Natural killer cell treated with Interleukin-12 subunit alpha and Interleukin-12 subunit beta and Interleukin-15 and Interleukin-18, amount 100 ng/mL, for 72 hours (primary cell): ENCODE measurements at regions not wholly inside any gene's neighbourhood (a gene's known extent, or its start where the extent isn't known, plus 50 kb on each side); places are given as distances from the start of the nearest gene placed in this dataset.

Experiments used
- ATAC-seq, 2 donors: fragments of 150-1000 bp; cut with Tn5 transposase in 1 of 2; sonication (Bioruptor Pico), chemical (Tn5 transposase) in 1 of 2; 2 replicates each; pipeline ENCODE4 v1.10.0; 2021
- DNase-seq: peaks from one replicate; pipeline ENCODE4 v3.0.0; 2022; ENCODE audit warnings: low spot score
- H3K27ac Mint-ChIP-seq, 2 donors: 1 replicate in 1 of 2; 2 replicates in 1 of 2; pipeline ENCODE4 v1.8.0; 2022; ENCODE audit warnings: mixed read lengths in 2 of 2, mild to moderate bottlenecking in 1 of 2, moderate library complexity in 1 of 2
- H3K27me3 Mint-ChIP-seq, 2 donors: 1 replicate in 1 of 2; 2 replicates in 1 of 2; pipeline ENCODE4 v1.8.0; 2022; ENCODE audit warnings: mixed read lengths in 2 of 2
- H3K36me3 Mint-ChIP-seq: one replicate; pipeline ENCODE4 v1.8.0; 2022; ENCODE audit warnings: mixed read lengths
- H3K4me1 Mint-ChIP-seq, 2 donors: 1 replicate in 1 of 2; 2 replicates in 1 of 2; pipeline ENCODE4 v1.8.0; 2022; ENCODE audit warnings: low read depth in 2 of 2, mixed read lengths in 2 of 2, mild to moderate bottlenecking in 1 of 2
- H3K4me3 Mint-ChIP-seq: one replicate; pipeline ENCODE4 v1.8.0; 2022; ENCODE audit warnings: mixed read lengths
- H3K9me3 Mint-ChIP-seq: 2 replicates; pipeline ENCODE4 v1.8.0; 2022; ENCODE audit warnings: mixed read lengths

DNA sequence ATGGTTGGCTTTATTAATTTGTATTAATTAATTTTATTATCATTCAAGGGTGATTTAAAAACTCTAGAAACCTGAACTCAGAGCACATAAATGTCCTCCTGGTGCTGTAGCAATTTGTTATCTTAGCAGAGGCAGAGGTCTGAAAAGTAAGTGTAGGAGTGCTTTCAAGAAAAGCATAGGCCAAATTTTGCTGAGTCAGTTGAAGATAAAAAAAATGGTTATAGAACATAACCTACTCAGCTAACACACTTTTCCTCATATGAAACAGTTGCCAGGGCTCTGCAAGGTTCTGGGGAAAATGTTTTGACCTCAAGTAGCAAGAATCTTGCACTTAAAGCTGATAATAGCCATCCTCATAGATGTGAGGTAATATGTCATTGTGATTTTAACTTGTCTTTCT, 53.5 kb upstream of the CHODL start:
- H3K4me1 Mint-ChIP-seq: no peaks in the 10 kb centered on the region
- peaks cover 8 to 20% of the 10 kb centered on the region in 2 donors for H3K27me3 Mint-ChIP-seq
- H3K27ac Mint-ChIP-seq: no peak overlapping the region
- DNase-seq: no peak
- no peaks in the 10 kb centered on the region for H3K36me3 Mint-ChIP-seq
- no peak overlapping the region for H3K4me3 Mint-ChIP-seq
- ATAC-seq: no peak
- H3K9me3 Mint-ChIP-seq: no peaks in the 10 kb centered on the region

DNA sequence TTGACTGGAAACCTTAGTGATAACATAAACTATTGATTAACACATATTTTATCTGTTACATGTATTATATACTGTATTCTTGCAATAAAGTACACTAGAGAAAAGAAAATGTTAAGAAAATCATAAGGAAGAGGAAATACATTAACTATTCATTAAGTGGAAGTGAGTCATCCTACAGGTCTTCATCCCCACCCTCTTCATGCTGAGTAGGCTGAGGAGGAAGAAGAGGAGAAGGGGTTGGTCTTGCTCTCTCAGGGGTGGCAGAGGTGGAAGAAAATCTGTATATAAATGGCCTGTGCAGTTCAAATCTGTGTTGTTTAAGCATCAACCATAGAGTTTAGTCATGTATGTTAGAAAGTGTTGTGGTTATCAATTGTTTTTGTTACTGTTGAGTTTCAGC, 66.1 kb upstream of the CHODL start:
- DNase-seq (no peak), ATAC-seq (no peak)
- no peak overlapping the region for H3K27ac Mint-ChIP-seq
- peaks cover 0 to 6% of the 10 kb centered on the region in 2 donors for H3K27me3 Mint-ChIP-seq
- no peaks in the 10 kb centered on the region for H3K36me3 Mint-ChIP-seq
- H3K9me3 Mint-ChIP-seq: peaks cover 3% of the 10 kb centered on the region
- H3K4me1 Mint-ChIP-seq: peaks cover 0 to 4% of the 10 kb centered on the region in 2 donors
- H3K4me3 Mint-ChIP-seq: no peak overlapping the region

DNA sequence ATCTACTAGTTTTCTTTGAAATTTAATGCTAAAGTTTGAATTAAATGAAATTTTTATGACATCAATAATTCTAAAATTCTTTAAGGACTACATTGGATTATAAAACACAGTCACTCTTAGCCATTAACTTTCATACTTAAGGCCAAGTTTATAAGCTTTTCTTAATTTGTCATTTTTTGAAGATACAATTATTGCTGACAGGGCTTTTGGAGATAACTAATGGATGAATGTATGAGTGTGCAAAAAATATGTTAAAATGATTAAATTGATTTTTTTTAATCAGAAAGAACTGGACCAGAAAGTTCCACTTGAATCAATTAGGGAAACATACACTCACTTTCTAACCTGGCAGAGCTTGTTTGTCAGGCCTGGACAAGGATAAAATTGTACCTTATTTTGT, 70.3 kb upstream of the CHODL start:
- H3K4me3 Mint-ChIP-seq: no peak overlapping the region
- no peak overlapping the region for H3K27ac Mint-ChIP-seq
- peaks cover 3% of the 10 kb centered on the region for H3K9me3 Mint-ChIP-seq
- ATAC-seq (no peak), DNase-seq (no peak)
- peaks cover 0 to 16% of the 10 kb centered on the region in 2 donors for H3K27me3 Mint-ChIP-seq
- H3K4me1 Mint-ChIP-seq: peaks cover 0 to 4% of the 10 kb centered on the region in 2 donors
- H3K36me3 Mint-ChIP-seq: peaks cover 10% of the 10 kb centered on the region

DNA sequence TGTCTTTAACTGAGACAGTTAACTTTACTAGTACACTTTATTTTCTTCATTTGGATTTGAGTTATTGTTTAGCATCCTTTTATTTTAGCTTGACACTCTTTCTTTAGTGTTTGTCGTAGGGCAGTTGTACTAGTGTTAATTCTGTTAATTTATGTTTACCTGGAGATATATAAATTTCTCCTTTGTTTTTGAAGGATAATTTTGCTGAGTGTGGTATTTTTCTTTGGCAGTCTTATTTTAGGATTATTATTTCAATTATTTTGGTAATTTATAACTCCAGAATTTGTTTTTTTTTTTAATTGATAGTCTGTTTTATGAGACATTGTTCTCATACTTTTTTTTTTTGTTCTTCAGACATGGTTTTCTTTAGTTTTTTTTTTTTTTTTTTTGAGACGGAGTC, 73.8 kb upstream of the CHODL start:
- DNase-seq (no peak), ATAC-seq (no peak)
- no peak overlapping the region for H3K4me3 Mint-ChIP-seq
- H3K4me1 Mint-ChIP-seq: peaks cover 0 to 4% of the 10 kb centered on the region in 2 donors
- peaks cover 0 to 9% of the 10 kb centered on the region in 2 donors for H3K27me3 Mint-ChIP-seq
- H3K9me3 Mint-ChIP-seq: no peaks in the 10 kb centered on the region
- peaks cover 10% of the 10 kb centered on the region for H3K36me3 Mint-ChIP-seq
- H3K27ac Mint-ChIP-seq: no peak overlapping the region

DNA sequence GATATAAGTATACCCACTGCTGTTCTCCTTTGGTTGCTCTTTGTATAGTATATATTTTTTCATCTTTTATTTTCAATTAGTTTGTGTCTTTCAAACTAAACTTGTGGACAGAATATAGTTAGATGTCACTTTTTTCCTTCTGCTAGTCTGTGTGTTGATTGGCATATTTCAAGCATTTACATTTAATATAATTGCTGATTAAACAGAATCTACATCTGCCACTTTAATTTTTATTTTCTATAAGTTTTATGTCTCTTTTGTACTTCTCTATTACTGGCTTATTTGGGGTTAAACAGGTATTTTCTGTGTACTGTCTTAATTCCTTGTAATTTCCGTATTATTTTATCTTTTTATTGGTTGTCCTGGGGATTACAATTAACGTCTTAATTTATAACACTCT, 74.4 kb upstream of the CHODL start:
- H3K4me1 Mint-ChIP-seq: peaks cover 0 to 4% of the 10 kb centered on the region in 2 donors
- no peaks in the 10 kb centered on the region for H3K9me3 Mint-ChIP-seq
- peaks cover 10% of the 10 kb centered on the region for H3K36me3 Mint-ChIP-seq
- no peak overlapping the region for H3K4me3 Mint-ChIP-seq
- H3K27me3 Mint-ChIP-seq: peaks cover 0 to 9% of the 10 kb centered on the region in 2 donors
- ATAC-seq: no peak
- DNase-seq: no peak
- no peak overlapping the region for H3K27ac Mint-ChIP-seq

DNA sequence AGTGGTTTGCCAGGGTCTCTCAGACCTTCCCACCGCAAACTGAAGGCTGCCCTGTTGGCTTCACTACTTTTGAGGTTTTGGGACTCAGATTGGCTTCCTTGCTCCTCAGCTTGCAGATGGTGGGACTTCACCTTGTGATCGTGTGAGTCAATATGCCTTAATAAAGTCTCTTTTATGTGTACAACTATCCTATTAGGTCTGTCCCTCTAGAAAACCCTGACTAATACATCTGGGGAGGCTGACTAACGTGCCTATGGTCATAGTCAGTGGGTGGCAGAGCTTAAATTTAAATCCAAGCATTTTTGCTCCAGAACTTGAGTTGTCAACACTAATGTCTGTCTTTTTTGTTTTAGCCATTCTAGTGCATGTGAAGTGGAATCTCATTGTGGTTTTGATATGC, 76.5 kb upstream of the CHODL start:
- Mint-ChIP-seq H3K27ac (no peak overlapping the region), H3K27me3 (peaks cover 0 to 8% of the 10 kb centered on the region in 2 donors), H3K4me3 (no peak overlapping the region), H3K9me3 (no peaks in the 10 kb centered on the region), H3K36me3 (peaks cover 10% of the 10 kb centered on the region), H3K4me1 (peaks cover 4 to 8% of the 10 kb centered on the region in 2 donors)
- ATAC-seq: no peak
- DNase-seq: no peak

DNA sequence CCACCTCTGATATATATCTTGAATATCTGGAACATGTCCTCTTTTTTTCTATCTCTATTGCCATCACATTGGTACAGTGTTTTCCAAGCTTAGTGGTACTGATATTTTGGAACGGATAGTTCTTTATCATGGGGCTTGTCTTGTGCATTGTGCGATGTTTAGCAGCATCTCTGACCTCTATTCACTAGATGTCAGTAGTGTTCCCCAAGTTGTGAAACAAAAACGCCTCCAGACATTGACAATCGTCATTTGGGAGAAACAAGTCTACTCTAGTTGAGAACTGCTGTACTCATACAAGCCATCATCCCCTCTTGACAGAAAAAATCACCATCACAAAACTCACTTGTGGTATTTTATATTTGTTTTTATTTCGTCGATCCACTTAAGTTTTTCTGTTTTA, 79.7 kb upstream of the CHODL start:
- Mint-ChIP-seq H3K9me3 (no peaks in the 10 kb centered on the region), H3K36me3 (peaks cover 8% of the 10 kb centered on the region), H3K27me3 (peaks cover 5 to 8% of the 10 kb centered on the region in 2 donors), H3K4me3 (peak overlapping the region; percentile 10), H3K4me1 (peaks cover 4 to 20% of the 10 kb centered on the region in 2 donors), H3K27ac (no peak overlapping the region)
- no peak for ATAC-seq
- DNase-seq: no peak

DNA sequence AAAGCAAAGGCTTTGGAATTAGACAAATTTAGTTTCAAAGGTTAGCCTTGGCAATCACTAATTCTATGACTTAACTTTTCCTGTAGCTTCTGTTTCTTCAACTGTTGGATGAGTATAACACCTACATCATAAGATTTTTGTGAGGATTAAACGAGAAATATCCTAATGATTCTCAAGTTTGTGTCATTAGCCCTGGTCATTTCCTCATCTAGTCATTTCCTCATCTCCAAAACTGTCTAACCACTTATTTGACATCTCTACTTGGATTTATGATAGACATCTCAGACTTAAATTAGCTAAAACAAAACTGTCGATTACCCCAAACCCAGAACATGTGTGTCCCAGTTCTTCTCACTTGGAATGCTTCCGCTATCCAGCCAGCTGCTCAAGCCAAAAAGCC, 80.2 kb upstream of the CHODL start:
- H3K27ac Mint-ChIP-seq: no peak overlapping the region
- no peak overlapping the region for H3K4me3 Mint-ChIP-seq
- DNase-seq (no peak), ATAC-seq (no peak)
- peaks cover 5% of the 10 kb centered on the region for H3K36me3 Mint-ChIP-seq
- peaks cover 3 to 8% of the 10 kb centered on the region in 2 donors for H3K27me3 Mint-ChIP-seq
- no peaks in the 10 kb centered on the region for H3K9me3 Mint-ChIP-seq
- peaks cover 4 to 20% of the 10 kb centered on the region in 2 donors for H3K4me1 Mint-ChIP-seq

DNA sequence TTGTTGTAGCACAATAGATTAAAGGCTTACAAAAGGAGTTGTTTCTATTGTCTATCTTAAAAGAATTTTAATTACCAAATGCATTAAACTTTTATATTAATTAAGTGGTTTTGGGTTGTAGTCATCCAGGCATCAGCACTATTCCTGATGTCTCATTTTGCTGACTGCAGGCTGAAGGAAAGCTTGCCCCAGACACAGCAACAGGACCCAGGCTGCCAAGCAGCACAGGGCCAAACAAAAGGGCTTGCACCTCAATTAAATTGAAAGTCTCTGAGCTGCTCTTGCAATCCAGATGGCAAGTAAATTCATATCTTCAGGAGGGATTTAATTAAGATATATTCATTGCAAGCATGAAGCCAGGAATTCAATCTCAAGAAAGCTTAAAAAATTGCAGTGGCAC, 80.7 kb upstream of the CHODL start:
- peaks cover 3 to 8% of the 10 kb centered on the region in 2 donors for H3K27me3 Mint-ChIP-seq
- peaks cover 4 to 20% of the 10 kb centered on the region in 2 donors for H3K4me1 Mint-ChIP-seq
- H3K27ac Mint-ChIP-seq: no peak overlapping the region
- H3K36me3 Mint-ChIP-seq: peaks cover 5% of the 10 kb centered on the region
- ATAC-seq (no peak), DNase-seq (no peak)
- H3K4me3 Mint-ChIP-seq: no peak overlapping the region
- no peaks in the 10 kb centered on the region for H3K9me3 Mint-ChIP-seq

DNA sequence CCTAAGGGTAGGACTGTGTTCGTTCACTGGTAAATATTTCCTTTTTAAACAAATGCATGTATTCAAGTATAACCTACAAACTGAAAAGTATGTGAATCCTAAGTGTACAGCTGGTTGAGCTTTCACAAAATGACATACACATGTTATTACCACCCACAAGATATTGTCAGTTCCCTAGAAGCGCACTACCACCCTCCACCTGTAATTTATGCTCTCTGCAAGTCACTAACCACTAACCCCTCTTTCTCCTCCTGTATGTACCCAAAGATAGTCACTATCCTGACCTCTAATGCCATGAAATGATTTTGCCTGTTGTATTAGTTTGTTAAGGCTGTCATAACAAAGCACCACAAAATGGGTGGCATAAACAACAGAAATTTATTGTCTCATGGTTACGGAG, 82.8 kb upstream of the CHODL start:
- peaks cover 4 to 20% of the 10 kb centered on the region in 2 donors for H3K4me1 Mint-ChIP-seq
- no peaks in the 10 kb centered on the region for H3K9me3 Mint-ChIP-seq
- peaks cover 3 to 8% of the 10 kb centered on the region in 2 donors for H3K27me3 Mint-ChIP-seq
- H3K27ac Mint-ChIP-seq: no peak overlapping the region
- DNase-seq (no peak), ATAC-seq (no peak)
- no peak overlapping the region for H3K4me3 Mint-ChIP-seq
- H3K36me3 Mint-ChIP-seq: peaks cover 5% of the 10 kb centered on the region

DNA sequence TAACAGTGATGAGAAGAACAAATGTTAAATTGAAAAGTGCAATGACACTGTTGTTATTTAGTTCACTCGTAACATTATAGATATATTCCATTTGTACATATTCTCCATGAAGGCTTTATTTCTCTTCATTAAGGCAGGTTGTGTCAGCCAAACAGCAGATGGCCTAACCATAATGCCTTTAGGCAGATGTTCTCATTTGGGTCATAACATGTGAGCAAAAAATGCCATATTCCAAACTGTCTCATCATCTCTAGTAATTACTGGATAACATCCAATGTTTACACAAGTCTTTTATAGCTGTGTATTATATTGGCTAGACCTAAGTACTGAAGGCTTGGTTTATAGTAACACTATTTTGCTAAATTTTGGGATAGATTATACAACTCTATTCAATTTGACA, 87.2 kb upstream of the CHODL start:
- Mint-ChIP-seq H3K36me3 (peaks cover 5% of the 10 kb centered on the region), H3K9me3 (no peaks in the 10 kb centered on the region), H3K4me1 (peaks cover 34 to 45% of the 10 kb centered on the region in 2 donors), H3K4me3 (no peak overlapping the region), H3K27me3 (peaks cover 3 to 5% of the 10 kb centered on the region in 2 donors), H3K27ac (no peak overlapping the region)
- ATAC-seq (no peak), DNase-seq (no peak)

DNA sequence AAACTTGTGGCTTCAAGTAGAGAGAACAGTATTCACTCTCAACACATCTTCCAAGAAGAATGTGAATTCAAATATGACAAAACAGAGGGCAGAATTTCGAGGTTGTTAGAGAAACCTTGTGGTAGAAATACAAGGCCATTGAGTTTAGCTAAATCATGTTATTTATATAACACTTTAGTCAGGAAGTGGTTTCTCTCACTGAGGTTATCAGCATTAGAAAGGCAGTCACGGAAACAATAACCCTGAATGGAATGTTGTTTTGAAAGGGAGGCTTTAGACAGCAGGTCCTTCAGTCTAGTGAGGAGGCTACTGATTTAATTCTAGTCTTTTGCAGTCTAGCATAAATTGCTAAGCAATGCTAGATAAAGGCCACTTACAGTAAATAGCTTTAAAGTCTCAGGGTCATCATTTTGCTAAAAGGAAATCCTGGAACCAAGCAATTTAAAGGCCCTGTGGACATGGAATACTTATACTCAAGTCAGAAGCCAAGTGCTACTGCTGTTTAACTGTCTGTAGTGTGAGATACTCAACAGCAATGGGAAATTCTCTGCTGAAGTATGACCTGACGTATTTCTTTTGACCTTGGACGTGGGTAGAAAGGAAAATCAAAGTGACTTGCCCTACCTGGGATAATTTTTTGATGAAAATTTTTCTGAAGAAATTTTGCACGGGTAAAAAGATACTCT, 89.0 kb upstream of the CHODL start:
- DNase-seq (no peak), ATAC-seq (peak; percentile 63 to 81)
- peak overlapping the region; percentile 36 for H3K4me3 Mint-ChIP-seq
- H3K36me3 Mint-ChIP-seq: no peaks in the 10 kb centered on the region
- H3K9me3 Mint-ChIP-seq: no peaks in the 10 kb centered on the region
- H3K27ac Mint-ChIP-seq: peak overlapping the region; percentile 19 to 46
- peaks cover 47% of the 10 kb centered on the region in 2 donors for H3K4me1 Mint-ChIP-seq
- no peaks in the 10 kb centered on the region for H3K27me3 Mint-ChIP-seq

DNA sequence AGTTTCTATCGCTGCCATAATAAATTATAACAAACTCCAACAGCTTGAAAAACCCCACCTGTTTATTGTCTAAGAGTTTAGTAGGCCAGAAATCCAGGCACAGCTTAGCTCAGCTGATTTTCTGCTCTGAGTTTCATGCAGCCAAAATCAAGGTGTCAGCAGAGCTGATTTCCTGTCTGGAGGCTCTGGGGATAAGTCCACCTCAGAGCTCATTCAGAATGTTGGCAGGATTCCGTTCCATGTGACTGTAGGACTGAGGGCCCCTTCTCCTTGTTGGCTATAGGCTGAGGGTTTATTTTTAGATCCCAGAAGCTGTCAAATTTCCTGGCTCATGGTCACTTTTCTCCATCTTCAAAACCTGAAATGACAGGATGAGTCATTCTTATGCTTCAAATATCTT, 91.6 kb upstream of the CHODL start:
- Mint-ChIP-seq H3K36me3 (no peaks in the 10 kb centered on the region), H3K4me1 (peaks cover 47% of the 10 kb centered on the region in 2 donors), H3K9me3 (no peaks in the 10 kb centered on the region), H3K4me3 (peak overlapping the region; percentile 47), H3K27ac (peak overlapping the region; percentile 47 to 80), H3K27me3 (no peaks in the 10 kb centered on the region)
- DNase-seq: no peak
- ATAC-seq: peak in 1 of 2 donors; percentile 12

DNA sequence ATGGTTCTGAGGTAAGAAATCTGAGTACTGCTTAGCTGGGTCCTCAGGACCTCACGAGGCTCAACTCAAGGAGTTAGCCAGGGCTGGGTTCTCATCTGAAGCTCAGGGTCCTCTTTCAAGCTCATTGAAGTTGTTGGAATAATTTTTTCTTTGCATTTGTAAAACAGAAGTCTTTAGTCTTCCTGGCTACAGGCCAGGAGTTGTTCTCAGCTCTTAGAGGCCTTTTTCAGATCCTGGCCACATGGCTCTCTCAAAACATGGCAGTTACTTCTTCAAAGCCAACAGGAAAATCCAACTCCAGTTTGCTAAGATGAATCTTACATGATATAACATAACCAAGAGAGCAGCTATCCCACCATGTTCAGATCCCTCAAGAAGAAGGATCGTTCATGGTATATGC, 92.3 kb upstream of the CHODL start:
- ATAC-seq (no peak), DNase-seq (no peak)
- Mint-ChIP-seq H3K4me1 (peaks cover 47% of the 10 kb centered on the region in 2 donors), H3K27ac (peak overlapping the region in 1 of 2 donors; percentile 80), H3K9me3 (no peaks in the 10 kb centered on the region), H3K4me3 (peak overlapping the region; percentile 47), H3K27me3 (no peaks in the 10 kb centered on the region), H3K36me3 (no peaks in the 10 kb centered on the region)

DNA sequence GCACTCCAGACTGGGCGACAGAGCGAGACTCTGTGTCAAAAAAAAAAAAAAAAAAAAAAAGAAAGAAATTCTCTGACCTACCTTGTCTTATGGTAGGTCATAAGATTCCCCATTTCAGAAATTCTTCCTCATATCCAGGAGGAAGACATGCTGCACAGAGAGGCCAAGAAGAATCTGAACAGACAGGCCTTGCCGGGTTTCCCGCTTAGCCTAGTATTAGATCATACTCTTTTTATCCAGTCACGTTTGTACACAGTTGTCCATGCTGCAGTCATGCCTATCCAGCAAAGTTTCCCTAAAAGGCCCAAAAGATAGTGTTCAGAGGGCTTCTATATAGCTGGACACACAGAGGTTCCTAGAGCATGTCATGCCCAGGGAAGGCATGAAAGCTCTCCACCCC, 93.6 kb upstream of the CHODL start:
- H3K27ac Mint-ChIP-seq: peak overlapping the region in 1 of 2 donors; percentile 44
- H3K4me1 Mint-ChIP-seq: peaks cover 46 to 47% of the 10 kb centered on the region in 2 donors
- H3K4me3 Mint-ChIP-seq: peak overlapping the region; percentile 38
- DNase-seq (no peak), ATAC-seq (no peak)
- no peaks in the 10 kb centered on the region for H3K27me3 Mint-ChIP-seq
- H3K9me3 Mint-ChIP-seq: peaks cover 3% of the 10 kb centered on the region
- H3K36me3 Mint-ChIP-seq: peaks cover 5% of the 10 kb centered on the region
